NCI-H2227 (cell line): ENCODE measurements at regions not wholly inside any gene's neighbourhood (a gene's known extent, or its start where the extent isn't known, plus 50 kb on each side); places are given as distances from the start of the nearest gene placed in this dataset.
A peak's percentile ranks its signal among the peaks of the same experiment; 100 is the strongest.
"Not testable (repeated sequence)": the region's sequence is repeated elsewhere in the genome, so short reads cannot be mapped to it uniquely, and the experiment has no call there.

Source experiments
- DNase-seq: peaks from one replicate; lab custom pipeline; 2025; ENCODE audit not compliant: unreplicated experiment; lab: John Stamatoyannopoulos, UW

- DNase-seq: no peak
Measured at GRCh38 chr20:53891306-53891894, 179.0 kb downstream of the BCAS1 start.

- DNase-seq: no peak
Measured at GRCh38 chr20:53890443-53891305, 179.7 kb downstream of the BCAS1 start.

DNA sequence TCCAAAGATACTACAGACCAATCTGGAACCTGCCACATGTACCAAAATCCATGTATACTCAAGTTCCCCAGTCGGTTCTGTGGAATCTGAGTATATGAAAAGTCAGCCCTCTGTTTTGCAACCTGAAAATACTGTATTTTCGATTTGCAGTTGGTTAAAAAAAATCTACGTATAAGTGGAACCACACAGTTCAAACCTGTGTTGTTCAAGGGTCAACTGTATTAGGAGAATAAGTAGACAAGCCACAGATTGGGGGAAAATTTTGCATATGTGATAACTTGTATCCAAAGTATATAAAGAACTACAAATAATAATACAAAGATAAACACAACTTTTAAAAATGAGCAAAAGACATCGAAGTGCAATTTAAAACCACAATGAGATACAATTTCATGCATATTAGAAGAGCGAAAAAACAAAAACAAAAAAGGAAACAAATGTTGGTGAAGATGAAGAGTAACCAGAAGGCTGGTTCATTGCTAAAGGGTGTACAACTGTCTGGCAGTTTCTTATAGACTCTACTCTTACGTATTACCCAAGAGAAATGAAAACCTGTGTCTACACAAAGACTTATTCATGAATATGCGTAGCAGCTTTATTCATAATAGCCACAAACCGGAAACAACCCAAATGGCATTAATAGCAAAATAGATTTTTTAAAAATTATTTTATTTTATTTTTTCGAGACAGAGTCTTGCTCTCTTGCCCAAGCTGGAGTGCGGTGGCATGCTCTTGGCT is 180.8 kb downstream of the BCAS1 start:
- DNase-seq: no peak

DNA sequence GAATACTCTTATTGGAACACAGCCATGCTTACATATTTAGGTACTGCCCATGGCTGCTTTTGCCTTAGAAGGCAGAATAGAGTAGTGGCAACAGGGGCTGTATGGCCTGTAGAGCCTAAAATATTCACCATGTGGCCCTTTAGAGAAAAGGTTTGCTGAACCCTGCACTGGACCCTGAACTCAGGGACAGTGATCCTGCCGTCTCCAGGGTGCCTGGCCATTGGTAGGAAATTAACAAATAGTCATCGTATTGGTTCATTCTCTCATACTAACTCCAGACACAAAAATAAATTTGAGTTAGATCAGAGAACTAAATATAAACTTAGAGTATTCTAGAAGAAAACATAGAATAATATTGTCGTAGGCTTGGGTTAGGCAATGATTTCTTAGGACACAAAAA is 181.4 kb downstream of the BCAS1 start:
- no peak for DNase-seq

GRCh38 chr20:53888510-53888909 is 181.9 kb downstream of the BCAS1 start:
- no peak for DNase-seq

DNA sequence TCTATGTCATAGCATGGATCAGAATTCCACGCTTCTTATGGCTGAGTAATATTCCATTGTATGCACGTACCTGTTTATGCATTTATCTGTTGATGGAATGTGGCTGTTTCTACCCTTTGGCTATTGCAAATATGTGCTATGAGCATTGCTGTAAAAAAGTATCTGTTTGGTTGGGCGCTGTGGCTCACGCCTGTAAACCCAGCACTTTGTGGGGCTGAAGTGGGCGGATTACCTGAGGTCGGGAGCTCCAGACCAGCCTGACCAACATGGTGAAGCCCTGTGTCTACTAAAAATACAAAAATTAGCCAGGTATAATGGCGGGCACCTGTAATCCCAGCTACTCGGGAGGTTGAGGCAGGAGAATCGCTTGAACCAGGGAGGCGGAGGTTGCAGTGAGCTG is 182.4 kb downstream of the BCAS1 start:
- no peak for DNase-seq

- no peak for DNase-seq
Measured at GRCh38 chr20:53884859-53885541, 185.4 kb downstream of the BCAS1 start.

DNA sequence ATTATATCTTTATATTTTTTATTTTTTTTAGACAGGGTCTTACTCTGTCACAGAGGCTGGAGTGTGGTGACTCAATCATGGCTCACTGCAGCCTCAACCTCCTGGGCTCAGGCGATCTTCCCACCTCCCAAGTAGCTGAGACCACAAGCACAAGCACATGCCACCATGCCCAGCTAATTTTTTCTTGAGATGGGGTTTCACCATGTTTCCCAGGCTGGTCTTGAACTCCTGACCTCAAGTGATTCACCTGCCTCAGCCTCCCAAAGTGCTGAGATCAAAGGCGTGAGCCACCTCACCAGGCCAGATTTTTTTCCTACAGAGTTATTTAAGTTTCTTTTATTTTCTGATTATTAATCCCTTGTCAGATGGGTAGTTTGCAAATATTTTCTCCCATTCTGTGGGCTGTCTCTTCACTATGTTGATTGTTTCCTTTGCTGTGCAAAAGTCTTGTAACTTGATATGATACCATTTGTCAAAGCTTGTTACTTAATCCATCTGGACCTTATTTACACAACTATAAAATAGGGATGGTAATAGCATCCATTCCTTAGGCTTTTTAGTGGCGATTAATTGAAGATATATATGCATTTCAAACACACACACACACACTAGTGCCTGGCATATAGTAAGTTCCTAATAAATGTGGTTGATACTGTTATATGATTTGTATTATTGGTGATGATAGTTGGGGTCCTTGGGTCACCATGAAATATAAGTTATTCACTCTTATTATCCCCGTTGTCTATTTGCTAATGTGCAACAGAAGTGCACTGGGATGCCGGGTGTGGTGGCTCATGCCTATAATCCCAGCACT is 187.1 kb downstream of the BCAS1 start:
- DNase-seq: no peak

DNA sequence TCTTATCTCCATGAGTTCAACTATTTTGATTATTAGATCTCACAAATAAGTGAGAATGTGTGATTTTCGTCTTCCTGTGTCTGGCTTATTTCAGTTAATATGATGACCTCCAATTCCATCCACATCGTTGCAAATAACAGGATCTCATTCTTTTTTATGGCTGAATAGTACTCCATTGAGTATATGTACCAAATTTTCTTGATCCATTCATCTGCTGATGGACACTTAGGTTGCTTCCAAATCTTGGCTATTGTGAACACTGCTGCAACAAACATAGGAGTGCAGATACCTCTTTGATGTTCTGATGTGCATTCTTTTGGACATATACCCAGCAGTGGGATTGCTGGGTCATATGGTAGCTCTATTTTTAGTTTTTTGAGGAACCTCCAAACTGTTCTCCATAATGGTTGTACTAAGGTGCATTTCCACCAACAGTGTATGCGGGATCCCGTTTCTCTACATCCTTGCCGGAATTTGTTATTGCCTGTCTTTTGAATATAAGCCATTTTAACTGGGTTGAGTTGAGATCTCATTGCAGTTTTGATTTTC is 187.9 kb downstream of the BCAS1 start:
- DNase-seq: not testable (repeated sequence)

GRCh38 chr20:53881362-53881761 is 189.0 kb downstream of the BCAS1 start:
- no peak for DNase-seq

- DNase-seq: no peak
Measured at GRCh38 chr20:53880108-53880641, 190.2 kb downstream of the BCAS1 start.

DNA sequence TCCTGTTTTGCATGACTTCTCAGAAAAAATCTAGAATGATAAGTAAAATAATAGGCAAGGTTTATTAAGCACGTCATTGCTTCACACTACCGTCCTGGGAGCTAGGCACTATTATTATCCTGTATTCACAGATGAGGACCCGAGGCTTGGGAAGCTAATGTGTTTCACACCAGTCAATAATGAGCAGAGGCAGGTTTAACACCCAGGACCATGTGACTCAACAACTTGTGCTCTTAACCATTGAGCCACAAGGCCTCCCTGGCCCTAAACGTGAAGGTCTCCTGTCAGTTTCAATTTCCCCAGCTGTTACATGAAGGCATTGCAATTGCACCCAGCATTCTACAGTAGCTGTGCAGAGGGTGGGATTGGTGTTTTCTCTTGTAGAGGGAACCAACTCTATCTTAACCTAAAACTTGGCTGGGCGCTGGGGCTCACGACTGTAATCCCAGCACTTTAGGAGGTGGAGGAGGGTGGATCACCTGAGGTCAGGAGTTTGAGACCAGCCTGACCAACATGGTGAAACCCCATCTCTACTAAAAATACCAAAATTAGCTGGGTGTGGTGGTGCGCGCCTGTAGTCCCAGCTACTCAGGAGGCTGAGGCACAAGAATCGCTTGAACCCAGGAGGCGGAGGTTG is 191.2 kb downstream of the BCAS1 start:
- DNase-seq: peak; percentile 42

DNA sequence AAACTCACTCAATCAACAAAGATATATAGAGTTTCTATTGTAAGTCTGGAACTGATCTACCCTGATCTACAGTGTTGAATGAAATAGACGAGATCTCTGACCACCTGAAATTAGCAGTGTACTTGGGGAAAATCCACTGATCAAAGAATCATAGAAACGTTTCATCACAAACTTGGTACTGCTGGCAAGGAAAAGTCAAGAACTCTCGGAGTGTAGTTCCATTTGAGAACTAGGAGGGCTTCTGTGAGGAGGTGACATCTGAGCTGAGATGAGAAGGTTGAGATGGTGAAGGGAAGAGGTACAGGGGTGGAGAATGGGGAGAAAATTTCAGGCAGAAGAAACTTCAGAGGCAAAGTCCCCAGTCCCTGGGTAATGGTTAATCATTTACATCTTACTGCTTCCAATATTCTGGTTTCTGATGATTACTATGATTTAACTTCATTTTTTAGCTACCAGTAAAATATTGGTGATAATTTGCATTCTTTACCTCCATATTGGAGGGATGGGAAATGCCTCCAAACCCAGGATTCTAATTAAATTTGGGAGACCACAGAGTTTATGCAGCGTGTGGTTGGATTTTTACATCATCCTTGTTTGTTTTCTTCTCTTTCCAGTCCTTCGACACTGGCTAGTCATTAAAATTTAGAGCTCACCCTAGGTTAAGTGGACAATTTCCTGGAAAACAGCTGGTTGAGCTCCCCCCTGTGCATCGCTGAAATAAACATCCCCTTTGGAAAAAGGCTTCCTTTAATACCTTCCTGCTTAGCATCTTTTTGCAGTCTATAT is 191.9 kb downstream of the BCAS1 start:
- peak; percentile 46 for DNase-seq

- no peak for DNase-seq
Measured at GRCh38 chr20:53876956-53877355, 193.4 kb downstream of the BCAS1 start.

- no peak for DNase-seq
Measured at GRCh38 chr20:53876470-53876869, 193.9 kb downstream of the BCAS1 start.

- DNase-seq: no peak
Measured at GRCh38 chr20:53875452-53875851, 194.9 kb downstream of the BCAS1 start.

GRCh38 chr20:53874706-53875105 is 195.7 kb downstream of the BCAS1 start:
- no peak for DNase-seq

DNA sequence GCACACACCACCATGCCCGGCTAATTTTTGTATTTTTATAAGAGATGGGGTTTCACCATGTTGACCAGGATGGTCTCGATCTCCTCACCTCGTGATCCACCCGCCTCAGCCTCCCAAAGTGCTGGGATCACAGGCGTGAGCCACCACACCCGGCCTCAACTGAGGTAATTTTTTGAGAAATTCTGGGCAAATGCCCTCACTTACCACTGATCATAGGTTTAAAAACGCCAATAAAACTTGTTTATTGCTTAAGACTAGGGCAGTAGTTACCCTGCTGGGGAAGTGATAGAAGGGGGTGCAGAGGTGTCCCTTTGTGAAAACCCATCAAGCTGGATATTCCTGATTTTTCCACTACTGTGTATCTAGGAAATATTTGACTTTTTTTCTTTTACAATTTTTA is 196.3 kb downstream of the BCAS1 start:
- no peak for DNase-seq

- DNase-seq: no peak
Measured at GRCh38 chr20:53873230-53873604, 197.2 kb downstream of the BCAS1 start.
